HG02759 (cell line): ENCODE measurements at regions not wholly inside any gene's neighbourhood (a gene's known extent, or its start where the extent isn't known, plus 50 kb on each side); places are given as distances from the start of the nearest gene placed in this dataset.

Experiments
- ATAC-seq: cut with Tn5 transposase; IDR thresholded peaks from one replicate; pipeline ENCODE4 v1.9.1; 2021; ENCODE audit warnings: mild to moderate bottlenecking, moderate library complexity; ENCODE audit not compliant: unreplicated experiment

GRCh38 chr12:88957358-88957757, 377.1 kb upstream of the KITLG start:
- ATAC-seq: no peak

- no peak for ATAC-seq
Measured at GRCh38 chr12:88955531-88955930, 375.3 kb upstream of the KITLG start.

GRCh38 chr12:88953029-88953586, 372.8 kb upstream of the KITLG start:
- no peak for ATAC-seq

GRCh38 chr12:88952562-88952942, 372.3 kb upstream of the KITLG start:
- no peak for ATAC-seq

GRCh38 chr12:88951860-88952561, 371.7 kb upstream of the KITLG start:
- ATAC-seq: no peak

GRCh38 chr12:88951177-88951576, 370.9 kb upstream of the KITLG start:
- no peak for ATAC-seq

GRCh38 chr12:88947486-88948043, 367.3 kb upstream of the KITLG start:
- ATAC-seq: no peak

- peak; percentile 73 for ATAC-seq
Measured at GRCh38 chr12:88946372-88946997, 366.2 kb upstream of the KITLG start.

GRCh38 chr12:88945051-88945732, 364.9 kb upstream of the KITLG start:
- ATAC-seq: no peak

GRCh38 chr12:88944397-88944796, 364.1 kb upstream of the KITLG start:
- ATAC-seq: no peak

- no peak for ATAC-seq
Measured at GRCh38 chr12:88940854-88941253, 360.6 kb upstream of the KITLG start.

GRCh38 chr12:88935856-88936255, 355.6 kb upstream of the KITLG start:
- ATAC-seq: no peak

- ATAC-seq: no peak
Measured at GRCh38 chr12:88934163-88934747, 354.0 kb upstream of the KITLG start.

GRCh38 chr12:88932457-88932856, 352.2 kb upstream of the KITLG start:
- no peak for ATAC-seq

- ATAC-seq: peak; percentile 45
Measured at GRCh38 chr12:88931598-88931997, 351.3 kb upstream of the KITLG start.

GRCh38 chr12:88925454-88925853, 345.2 kb upstream of the KITLG start:
- no peak for ATAC-seq

- no peak for ATAC-seq
Measured at GRCh38 chr12:88924162-88924561, 343.9 kb upstream of the KITLG start.

GRCh38 chr12:88923631-88924030, 343.4 kb upstream of the KITLG start:
- ATAC-seq: no peak

- no peak for ATAC-seq
Measured at GRCh38 chr12:88922816-88923215, 342.5 kb upstream of the KITLG start.

GRCh38 chr12:88921890-88922532, 341.7 kb upstream of the KITLG start:
- ATAC-seq: no peak

GRCh38 chr12:88921434-88921833, 341.2 kb upstream of the KITLG start:
- no peak for ATAC-seq
